ENCODE measurements at regions not wholly inside any gene's neighbourhood (a gene's known extent, or its start where the extent isn't known, plus 50 kb on each side); places are given as distances from the start of the nearest gene placed in this dataset.

DNA sequence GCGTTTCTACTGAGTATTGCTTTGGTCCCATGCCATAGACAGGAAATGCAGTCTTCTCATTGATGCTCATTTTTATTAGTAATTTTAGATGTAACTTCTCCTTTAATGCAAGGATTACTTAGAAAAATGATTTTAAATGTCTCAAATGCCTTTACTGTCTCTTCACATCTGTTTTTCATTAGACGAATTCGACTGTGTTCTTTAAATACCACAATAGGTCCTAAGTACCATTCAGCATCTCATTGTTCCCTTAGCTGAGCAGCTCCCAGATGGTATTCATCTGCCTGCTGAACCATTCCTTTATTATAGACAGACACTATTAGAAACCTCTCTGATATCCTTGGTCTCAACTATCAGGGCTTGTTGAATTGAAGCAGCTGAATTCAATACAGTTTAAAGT lies 113.6 kb downstream of the LSMEM1 start:
- no peak for DNase-seq (ENCODE audit: low spot score)

DNA sequence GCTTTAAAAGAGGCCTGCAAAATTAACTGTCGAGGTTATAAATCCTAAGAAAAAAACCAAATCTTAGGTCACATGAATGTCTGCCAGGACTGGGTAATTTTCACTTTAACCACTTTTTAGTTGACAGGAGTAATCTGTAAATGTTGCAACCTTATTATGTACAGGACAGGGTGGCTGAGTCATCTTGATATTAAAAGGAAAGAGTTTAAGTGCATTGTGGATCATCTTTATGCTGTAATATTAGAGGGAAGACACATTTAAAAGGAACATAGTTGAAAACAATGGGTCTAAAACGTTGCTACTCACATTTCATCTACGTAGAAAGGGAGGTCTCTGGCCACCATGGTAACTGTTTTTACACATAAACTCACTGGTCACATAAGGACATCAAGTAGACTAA lies 115.5 kb downstream of the LSMEM1 start:
- no peak for DNase-seq (ENCODE audit: low spot score)

DNA sequence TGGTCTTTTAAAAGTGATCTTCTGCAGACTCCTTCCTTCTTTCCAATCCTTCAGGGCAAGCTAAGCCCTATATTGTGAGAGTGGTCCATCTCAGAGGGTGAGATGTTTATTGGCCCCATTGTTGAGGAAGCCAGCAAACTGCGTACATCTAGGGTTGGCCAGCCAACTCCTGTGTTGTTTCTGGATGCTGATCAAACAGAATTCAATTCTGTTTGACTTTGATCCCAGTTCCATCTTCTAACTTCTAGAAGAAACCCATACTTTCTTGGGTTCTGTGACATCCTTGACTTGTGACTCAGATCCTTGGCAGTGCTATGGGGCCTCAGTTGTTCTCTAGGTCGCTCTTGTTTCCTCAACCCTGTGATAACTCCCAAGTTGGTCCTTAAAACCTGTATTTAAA lies 116.2 kb downstream of the LSMEM1 start:
- DNase-seq (ENCODE audit: low spot score), result no peak

DNA sequence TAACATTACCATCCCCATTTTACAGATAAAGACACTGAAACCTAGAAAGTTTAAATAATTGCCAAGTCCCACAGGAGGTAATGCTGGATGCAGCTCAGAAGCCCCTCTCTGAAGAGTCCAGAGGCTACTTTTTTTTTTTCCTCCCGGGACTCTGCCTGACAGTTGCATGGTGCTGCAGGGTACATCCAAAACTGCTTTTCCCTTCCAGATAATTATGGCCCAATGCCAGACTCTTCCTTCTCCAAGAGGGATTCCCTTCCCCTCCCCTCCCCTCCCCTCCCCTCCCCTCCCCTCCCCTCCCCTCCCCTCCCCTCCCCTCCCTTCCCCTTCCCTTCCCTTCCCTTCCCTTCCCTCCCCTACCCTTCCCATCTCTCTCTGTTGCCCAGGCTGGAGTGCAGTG lies 122.9 kb downstream of the LSMEM1 start:
- no peak for DNase-seq (ENCODE audit: low spot score)

DNA sequence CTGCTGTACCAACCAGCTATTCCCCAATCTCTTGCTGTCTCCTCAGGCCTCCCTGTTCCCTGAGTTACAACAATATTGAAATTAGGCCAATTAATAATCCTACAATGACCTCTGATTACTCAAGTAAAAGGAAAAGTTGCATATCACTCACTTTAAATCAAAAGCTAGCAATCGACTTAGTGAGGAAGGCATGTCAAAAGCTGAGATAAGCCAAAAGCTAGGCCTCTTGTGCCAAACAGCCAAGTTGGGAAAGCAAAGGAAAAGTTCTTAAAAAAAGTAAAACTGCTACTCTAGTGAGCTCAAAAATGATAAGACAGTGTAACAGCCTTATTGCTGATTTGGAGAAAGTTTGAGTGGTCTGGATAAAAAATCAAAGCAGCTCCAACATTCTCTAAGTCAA lies 129.8 kb downstream of the LSMEM1 start:
- DNase-seq (ENCODE audit: low spot score), result no peak

DNA sequence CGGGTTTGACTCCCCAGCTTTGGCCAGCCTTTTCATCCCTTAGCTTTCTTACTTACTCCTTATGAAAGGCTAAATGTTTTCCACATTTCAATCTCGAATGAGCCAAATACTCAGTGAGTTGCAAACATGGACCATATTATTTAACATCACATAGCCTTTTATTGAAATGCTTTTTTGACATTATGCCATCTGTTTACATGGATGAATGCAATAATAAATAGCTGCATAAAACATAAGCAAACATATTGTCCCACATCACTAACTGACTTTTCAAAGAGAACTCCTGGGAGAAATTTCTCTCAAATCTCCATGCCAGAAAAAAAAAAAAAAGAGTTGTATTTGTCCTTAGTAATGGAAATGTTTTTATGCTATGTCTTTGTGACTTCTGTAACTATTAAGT lies 134.9 kb downstream of the LSMEM1 start:
- no peak for DNase-seq (ENCODE audit: low spot score)

DNA sequence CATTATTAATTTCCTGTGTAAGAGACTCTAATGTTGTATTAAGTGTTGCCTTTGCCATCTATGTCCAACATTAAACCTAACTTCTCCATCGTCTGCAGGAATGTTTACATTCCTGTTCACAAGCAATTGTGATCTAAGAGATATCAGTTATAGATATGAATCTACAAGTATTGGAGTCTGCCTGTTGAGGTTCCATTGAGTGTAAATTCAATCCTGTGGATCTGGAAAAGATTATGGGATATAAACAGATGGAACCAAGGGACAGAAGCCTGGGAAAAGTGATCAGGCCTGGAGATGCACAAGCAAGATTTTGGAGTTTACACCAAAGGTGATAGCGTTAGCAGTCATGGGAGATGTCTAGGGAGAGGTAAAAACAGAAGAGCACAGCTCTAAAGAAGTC lies 135.5 kb downstream of the LSMEM1 start:
- no peak for DNase-seq (ENCODE audit: low spot score)

DNA sequence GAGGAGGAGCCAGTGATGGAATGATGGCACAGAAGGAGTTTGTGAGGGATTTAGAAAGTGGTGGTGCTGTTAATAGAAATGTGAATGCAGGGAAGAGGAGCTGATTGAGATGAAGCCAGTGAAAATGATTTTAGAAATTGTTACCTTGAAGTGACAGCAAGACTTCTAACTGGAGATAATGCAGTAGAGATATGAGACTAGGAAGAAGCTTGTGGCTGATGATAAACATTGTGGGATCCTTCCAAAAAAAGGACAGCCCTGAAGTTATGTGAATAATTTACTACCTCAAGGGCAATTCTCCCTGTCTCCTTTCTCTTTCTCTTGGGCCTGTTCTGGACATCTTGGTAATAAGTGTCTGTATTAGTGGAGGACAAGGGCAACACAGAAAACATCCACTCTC lies 138.6 kb downstream of the LSMEM1 start:
- DNase-seq (ENCODE audit: low spot score), result no peak

DNA sequence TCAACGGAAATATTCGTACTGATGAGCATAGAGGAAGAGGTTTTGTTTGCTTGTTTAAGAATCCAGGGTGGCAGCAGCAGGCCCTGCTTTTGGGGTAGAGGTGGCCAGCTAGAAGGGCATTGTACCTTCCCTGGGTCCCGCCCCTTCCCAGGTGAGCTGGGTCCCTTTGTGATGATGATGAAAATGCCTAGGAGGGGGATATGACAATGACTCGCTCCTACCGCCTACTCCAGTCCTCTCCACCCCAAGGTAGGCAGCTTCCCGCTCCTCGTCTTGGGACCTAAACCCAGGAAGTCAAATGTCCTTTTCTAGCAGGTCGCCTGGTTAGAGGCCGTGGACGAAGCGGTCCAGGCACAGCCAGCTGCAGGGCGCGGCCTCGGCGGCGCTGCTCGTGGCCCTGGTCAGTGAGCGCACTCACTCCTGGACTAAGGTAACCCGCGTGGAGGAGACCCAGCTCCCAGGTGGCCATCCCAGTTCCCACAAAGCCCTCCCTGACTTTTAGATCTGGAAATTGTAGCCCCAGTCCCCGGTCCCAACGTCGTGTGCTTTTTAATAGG lies 141.4 kb downstream of the LSMEM1 start:
- no peak for DNase-seq (ENCODE audit: low spot score)

DNA sequence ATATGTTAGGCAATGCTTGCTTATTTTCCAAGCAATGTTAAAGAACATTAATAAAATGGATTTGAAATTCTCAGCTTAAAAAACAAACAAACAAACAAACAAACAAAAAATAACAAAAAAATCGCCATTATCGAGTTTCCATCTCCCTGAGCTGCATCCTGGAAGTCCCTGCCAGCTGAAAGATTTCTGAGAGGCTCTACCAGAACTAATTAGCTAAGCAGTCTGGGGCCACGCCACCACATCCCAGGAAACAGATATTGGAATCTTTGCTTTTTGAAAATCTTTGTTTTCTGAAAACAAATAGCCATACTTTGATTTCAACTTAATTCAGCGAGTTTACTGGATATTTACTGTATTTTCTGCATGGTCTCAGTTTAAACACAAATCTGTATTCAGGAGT lies 143.6 kb downstream of the LSMEM1 start:
- no peak for DNase-seq (ENCODE audit: low spot score)

DNA sequence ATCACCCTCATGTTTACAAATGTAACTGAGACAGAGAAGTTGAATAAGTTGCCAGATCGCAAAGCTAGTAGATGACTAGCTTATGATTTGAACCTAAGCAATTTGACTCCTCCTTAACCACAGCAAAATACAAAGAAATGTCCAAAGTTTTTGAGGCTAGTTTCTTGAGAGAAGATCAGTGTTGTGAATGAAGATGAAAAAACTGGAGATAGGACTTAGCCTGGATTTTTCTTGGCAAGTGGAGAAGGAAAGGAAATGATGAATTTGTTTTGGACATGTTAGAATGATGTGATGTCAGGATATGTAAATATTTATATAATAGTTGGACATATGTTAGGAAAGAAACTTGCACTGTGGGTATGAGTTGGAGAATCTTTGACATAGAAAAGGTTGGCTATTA lies 149.8 kb downstream of the LSMEM1 start:
- peak; percentile 68 for DNase-seq (ENCODE audit: low spot score)

DNA sequence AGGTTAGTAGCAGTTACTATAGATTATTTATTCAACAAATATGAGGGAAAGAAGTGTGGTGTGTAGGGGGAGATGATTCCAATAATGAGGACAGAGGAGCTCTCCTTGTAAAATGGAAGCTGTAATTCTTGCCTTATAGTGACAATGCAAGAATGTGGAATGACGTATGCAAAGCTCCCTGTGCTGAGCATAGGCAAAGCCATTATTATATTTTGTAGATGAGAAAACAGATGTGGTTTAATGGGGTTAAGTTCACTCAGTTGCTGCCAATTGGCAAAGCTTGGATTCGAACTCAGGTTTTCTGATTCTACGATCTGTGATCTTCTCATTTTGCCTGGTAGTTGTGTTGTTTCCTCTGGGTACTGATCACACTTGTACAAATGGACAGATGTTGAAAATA lies 153.3 kb downstream of the LSMEM1 start:
- no peak for DNase-seq (ENCODE audit: low spot score)

DNA sequence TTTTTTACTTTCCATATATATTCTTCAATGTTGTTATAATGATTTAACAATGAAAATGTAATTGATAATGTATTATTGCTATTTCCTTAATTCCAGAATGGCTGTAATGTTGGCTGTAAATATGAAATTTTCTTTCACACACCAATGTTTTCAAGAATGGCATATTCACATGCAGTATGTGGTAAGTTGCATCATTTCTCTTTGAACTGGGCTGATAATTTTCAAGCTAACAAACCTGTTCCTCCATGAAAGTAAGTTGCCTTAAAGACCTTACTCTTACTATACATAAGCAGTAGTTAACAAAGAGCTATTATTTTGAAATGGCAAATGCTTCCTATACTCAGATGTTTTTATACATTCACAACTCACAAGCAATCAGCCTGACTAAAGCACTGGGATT lies 154.5 kb downstream of the TMEM168 start:
- no peak for DNase-seq (ENCODE audit: low spot score)

DNA sequence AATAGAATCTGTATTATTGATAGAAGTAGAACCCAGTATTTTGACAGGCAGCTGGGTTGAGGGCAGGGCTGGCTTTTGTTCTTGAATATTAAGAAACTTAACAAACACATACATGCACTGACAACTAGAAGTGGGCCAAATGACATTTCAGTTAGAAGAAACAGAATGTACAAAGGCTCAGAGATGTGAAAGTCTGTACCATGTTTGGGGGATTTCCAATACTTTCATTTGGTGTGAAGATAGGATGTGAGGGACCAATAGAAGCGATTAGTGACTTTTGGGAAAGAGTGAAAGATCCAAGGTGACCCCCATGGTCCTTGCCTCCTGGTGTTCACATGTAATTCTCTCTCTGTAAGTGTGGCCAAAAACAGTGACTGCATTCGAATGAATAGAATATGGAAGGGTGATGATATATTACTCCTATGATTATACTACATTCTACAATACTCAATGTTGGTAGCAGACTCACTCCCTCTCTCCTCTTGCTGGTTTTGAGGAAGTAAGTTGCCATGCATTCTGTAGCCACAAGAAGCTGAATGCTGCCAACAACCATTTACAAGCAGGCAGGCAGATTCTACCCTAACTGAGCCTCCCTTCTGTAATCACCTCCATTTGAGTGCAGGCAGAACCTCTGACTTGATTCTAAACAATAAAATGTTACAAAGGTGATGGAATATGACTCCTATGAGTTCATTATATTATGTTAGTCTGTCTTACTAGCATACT lies 151.4 kb downstream of the TMEM168 start:
- DNase-seq (ENCODE audit: low spot score), result no peak

DNA sequence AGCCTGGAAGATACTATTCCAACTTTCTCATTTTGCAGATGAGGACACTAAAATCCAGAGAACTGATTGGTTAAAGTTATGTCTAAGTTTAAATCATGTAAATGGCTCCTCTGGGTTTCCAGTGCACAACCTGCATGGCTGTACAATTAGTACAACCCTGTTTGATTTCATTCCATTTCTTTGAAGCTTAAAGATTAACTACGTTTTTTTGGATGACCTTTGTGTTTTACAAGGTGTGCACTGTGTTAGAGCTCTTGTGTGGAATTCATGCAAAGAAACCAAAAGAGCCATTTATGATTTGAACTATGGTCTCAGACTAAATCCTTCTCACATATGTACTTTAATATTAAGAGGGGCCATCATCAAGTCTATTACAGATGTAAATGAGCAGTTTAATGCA lies 149.5 kb downstream of the TMEM168 start:
- DNase-seq (ENCODE audit: low spot score), result no peak

DNA sequence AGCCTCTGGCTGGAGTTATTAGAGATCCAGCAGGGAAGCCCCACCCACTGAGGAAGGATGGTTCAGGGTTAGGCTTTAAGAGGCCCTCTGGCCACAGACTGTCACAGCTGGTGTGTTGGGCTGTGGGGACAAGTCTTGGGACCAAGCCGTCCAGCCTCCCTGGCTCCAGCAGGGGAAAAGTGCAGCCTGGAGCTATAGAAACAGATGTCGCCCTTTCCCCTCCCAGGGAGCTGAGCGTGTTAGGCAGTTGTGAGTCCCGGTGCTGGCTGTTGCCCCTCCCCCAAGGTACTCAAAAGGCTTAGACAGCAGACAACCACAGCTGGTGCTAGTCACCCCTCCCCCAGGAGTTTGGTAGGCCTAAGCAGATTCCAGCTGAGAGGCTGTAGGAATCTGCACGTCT lies 143.4 kb downstream of the TMEM168 start:
- no peak for DNase-seq (ENCODE audit: low spot score)

DNA sequence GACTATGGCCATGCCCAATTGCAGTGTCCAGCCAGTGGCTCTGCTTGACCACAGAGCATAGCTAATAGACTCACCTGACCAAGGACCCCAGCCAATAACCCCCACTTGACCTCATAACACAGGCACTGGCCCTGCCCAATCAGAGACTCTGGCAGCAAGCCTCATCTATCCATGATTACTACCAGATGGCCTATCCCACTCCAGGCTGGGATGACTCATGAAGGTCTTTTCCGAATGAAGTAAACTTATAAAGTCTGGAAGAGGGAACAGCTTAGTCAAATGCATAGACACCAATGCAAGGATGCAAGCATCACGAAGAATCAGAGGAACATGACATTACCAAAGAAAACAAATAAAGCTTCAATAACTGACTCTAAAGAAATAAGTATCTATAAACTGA lies 141.4 kb downstream of the TMEM168 start:
- DNase-seq (ENCODE audit: low spot score), result no peak

DNA sequence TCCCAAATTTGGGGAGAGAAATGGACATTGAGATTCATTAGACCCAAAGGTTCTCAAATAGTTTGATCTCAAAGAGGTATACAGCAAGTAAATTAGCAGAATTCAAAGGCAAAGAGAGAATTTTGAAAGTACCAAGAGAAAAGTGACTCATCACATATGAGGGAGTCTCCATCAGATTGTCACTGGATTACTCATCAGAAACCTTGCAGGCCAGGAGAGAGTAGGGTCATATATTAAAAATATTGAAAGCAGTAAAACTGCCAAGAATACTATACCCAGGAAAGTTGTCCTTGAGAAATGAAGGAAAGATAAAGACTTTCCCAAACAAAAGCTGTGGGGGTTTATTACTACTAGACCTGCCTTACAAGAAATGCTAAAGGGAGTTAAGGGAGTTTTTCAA lies 140.6 kb downstream of the TMEM168 start:
- no peak for DNase-seq (ENCODE audit: low spot score)

DNA sequence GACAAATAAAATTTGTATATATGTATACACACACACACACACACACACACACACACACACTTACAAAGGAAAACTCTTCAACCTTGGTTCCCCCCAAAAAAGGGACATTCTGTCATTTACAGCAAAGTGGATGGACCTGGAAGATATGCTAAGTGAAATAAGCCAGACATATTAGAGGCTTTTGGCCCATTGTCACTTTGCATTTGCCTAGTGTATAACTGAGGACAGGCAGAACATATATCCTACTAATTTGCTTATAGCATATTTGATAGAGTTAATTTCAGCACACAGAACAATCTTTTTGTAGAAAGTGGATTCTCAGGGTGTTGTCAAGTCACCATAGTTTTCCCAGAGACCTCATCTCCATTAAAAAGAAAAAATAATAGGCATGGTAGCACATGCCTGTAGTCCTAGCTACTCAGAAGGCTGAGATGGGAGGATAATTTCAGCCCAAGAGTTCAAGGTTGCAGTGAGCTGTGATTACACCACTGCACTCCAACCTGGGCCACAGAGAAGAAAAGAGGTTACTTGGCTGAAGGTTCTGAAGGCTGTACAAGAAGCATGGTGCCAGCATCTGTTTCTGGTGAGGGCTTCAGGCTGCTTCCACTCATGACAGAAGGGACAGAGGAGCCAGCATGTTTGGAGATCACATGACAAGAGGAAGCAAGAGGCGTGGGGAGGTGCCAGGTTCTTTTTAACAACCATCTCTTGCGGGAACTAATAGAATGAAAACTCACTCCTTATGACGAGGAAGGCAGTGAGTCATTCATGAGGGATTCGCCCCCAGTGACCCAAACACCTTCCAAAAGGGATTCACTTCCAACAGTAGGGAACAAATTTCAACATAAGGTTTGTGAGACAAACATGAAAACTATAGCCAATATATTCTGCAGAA lies 135.6 kb downstream of the TMEM168 start:
- DNase-seq (ENCODE audit: low spot score), result no peak

DNA sequence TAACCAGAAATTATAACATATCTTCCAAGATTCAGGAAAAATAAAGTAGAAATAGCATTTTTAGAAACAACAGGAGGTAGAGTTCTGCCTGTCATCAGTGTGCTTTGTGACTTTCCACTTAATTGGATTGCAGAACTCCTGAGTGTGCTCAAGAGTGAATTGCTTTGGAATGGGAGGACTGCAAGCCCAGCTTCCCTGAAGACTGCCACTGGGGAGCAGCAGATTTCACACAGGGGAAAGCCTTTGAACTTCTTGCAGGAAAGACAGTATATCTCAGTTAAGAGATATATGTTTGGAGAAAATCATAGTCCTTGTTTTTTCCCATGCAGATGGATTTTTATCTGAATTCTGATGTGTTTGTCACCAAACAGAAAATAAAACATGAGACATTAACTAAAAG lies 124.5 kb downstream of the TMEM168 start:
- no peak for DNase-seq (ENCODE audit: low spot score)

DNA sequence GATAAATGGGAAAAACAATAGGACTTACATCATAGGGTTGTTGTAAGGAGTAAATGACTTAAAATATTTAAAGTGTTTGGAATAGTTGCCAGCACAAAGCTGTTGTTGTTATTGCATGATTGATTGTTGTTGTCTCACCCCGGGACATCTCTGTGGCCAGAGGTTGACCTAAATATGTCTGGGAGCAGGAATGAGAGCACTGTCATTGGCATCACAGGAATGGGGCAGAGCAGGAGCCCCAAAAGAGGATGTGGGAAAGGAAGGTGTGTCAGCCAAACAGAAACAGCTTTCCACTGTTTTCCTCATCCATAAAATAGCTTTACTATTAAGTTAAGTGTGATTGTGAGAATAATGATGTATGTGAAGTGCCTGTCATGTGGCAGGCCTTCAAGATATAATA lies 121.6 kb downstream of the TMEM168 start:
- no peak for DNase-seq (ENCODE audit: low spot score)

DNA sequence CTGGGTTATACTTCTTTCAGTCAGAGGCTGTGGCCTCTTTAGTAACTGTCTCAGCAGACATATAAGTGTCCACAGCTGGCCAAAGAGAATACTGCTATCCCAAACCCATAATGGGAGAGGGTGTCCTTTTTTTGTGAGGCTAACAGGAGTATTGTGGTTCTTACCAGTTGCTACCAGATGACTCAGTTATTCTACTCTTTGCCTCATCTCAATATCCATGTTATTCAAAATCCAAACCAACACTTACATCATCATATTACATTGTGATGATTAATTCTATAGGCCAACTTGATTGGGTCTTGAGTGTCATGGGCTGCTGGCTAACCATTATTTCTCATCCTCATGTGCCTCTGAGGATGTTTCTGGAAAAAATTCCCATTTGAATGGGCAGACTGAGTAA lies 120.9 kb downstream of the TMEM168 start:
- DNase-seq (ENCODE audit: low spot score), result no peak

DNA sequence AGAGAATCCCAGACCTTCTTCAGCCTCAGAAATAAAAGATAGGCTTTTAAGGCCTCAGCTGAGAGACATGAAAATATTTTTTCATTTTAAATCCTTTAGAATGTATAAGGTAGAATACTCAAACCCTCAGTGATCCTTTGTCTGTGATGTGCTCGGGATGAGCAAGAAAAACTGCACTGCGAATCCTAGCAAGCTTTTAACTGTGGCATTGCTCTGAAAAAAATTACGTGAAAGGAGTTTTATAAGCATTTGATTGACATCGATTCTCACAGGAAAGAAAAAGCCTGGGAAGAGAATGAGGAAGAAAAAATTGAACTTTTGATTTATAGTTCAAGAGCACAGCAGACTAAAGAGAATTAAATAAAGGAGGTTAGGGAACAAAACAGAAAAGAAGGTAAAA lies 120.0 kb downstream of the TMEM168 start:
- no peak for DNase-seq (ENCODE audit: low spot score)

Measured in kidney capillary endothelial cell (primary cell).